GM18861 (cell line): ENCODE measurements at regions not wholly inside any gene's neighbourhood (a gene's known extent, or its start where the extent isn't known, plus 50 kb on each side); places are given as distances from the start of the nearest gene placed in this dataset.
"Not testable (repeated sequence)": the region's sequence is repeated elsewhere in the genome, so short reads cannot be mapped to it uniquely, and the experiment has no call there.

Source experiments
- ATAC-seq: cut with Tn5 transposase; IDR thresholded peaks from one replicate; pipeline ENCODE4 v1.9.1; 2021; ENCODE audit not compliant: unreplicated experiment

GRCh38 chr18:29779096-29779495 lies 1263.4 kb downstream of the DSC3 start:
- no peak for ATAC-seq

DNA sequence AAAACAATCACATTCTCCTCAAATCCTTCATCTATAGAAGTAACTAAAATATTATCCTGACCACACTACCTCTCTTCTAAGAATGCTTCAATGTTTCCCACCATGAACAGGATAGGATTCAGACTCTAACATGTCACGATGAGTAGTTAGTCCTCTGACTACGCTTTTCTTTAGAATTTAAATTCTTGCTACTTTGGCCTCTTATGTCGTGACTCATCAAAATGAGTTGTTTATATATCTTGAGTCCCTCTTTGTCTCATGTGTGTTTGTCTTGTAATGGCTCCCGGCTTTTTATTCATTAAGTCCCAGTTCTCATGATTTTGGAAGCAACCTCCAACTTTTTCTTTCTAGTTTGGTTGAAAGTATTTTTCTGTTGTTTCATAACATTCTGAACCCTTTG lies 1289.2 kb downstream of the DSC3 start:
- no peak for ATAC-seq

GRCh38 chr18:29749704-29750103 lies 1292.8 kb downstream of the DSC3 start:
- ATAC-seq: no peak

DNA sequence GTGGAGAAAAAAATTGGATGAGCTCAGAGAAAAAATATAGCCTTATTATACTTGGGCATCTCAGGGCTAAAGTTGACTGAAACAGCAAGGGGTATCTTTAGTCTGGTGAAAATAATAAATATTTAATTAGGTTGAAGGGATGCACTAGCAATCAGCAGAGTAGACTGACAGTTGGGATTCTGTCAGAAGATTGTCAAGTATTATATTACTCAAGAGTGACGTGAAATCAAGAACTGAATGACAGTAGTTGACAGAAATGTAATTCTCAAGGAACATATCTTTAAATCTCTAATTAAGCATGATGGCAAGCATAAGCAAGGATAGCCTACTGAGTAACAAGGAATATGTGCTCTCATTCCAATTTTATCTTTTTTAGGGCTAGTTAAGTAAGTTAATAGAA lies 1301.1 kb downstream of the DSC3 start:
- no peak for ATAC-seq

- ATAC-seq: no peak
These were observed 1304.9 kb downstream of the DSC3 start for GRCh38 chr18:29737620-29738019.

GRCh38 chr18:29737190-29737589 lies 1305.4 kb downstream of the DSC3 start:
- ATAC-seq: no peak

DNA sequence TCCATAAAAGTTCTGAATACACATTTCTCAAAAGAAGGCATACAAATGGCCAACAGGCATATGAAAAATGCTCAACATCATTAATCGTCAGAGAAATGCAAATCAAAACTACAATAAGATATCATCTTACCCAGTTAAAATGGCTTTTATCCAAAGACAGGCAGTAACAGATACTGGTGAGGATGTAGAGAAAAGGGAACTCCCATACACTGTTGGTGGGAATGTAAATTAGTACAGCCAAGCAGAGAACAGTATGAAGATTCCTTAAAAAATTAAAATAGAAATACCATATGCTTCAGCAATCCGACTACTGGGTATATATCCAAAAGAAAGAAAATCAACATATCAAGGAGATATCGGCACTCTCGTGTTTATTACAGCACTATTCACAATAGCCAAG lies 1312.5 kb downstream of the DSC3 start:
- no peak for ATAC-seq

GRCh38 chr18:29726646-29727045 lies 1315.9 kb downstream of the DSC3 start:
- ATAC-seq: no peak

DNA sequence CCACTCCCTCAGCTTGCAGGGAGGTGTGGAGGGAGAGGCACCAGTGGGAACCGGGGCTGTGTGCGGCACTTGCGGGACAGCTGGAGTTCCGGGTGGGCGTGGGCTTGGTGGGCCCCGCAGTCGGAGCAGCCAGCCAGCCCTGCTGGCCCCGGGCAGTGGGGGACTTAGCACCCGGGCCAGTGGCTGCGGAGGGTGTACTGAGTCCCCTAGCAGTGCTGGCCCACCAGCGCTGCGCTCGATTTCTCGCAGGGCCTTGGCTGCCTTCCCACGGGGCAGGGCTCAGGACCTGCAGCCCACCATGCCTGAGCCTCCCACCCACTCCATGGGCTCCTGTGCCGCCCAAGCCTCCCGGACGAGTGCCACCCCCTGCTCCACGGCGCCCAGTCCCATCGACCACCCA lies 1319.1 kb downstream of the DSC3 start:
- ATAC-seq: not testable (repeated sequence)

DNA sequence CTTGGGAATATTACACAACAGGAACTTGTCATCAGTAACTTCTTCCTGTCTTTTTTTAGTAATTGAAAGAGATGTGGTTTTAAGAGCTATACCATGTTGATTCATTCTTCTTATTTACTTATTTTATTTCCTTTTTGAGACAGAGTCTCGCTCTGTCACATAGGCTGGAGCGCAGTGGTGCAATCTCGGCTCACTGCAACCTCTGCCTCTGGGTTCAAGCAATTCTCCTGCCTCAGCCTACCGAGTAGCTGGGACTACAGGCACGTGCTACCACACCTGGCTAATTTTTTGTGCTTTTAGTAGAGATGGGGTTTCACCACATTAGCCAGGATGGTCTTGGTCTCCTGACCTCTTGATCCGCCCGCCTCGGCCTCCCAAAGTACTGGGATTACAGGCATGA lies 1326.6 kb downstream of the DSC3 start:
- ATAC-seq: not testable (repeated sequence)

DNA sequence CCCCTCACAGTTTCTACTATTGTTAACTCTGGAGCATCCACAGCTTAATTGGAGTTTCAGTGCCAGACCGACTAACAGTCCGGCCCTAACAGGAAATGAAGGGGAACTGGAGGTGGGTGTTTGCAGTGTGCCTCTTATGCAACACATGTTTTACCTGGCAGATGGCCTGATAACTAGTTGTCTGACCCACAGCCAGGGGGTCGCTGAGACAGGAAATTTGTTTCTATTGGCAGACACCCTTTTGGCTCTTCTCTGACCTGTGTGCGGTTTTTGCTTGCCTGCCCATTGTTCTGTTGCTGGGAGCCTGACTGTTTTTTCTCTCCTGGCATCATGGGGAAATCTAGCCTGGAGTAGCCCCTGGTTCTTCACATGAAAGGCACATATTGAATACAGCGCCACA lies 1329.8 kb downstream of the DSC3 start:
- ATAC-seq: no peak

GRCh38 chr18:29711932-29712331 lies 1330.6 kb downstream of the DSC3 start:
- no peak for ATAC-seq

- no peak for ATAC-seq
These were observed 1349.2 kb downstream of the DSC3 start for GRCh38 chr18:29693334-29693733.

GRCh38 chr18:29681578-29681977 lies 1361.0 kb downstream of the DSC3 start:
- ATAC-seq: no peak

DNA sequence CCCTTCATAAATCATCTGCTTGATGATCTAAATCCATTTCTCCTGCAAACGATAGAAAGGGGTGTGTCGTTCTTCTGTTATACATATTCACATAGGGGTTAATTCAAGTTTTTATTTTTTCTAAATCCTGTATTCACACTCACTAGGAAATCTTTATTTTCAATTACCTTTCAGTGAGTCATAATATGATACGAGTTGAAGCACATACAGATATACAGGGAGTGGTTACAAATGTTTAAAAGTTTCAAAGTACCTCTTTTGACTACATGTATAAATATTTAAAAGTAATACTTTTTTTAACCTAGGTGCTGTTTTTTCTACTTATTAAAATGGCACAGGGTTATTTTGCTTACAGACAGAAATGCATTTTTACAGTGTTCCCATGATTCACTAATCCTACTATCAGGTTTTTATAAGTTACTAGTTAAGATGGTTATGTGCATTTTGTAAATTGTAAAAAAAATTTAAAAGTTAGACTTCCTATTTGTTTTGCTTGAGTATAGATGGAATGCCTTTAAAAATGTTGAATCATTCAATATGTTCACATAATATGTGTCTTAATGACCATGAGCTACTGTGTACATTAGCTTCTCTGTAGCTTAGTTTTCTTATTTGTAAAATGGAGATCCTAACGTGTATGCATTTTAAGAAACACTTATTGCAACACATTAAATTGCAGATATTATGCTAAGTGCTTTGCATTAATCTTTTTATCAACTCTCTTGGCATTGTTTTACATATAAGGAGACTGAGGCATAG lies 1378.1 kb downstream of the DSC3 start:
- no peak for ATAC-seq

GRCh38 chr18:29661924-29662323 lies 1380.6 kb downstream of the DSC3 start:
- no peak for ATAC-seq

DNA sequence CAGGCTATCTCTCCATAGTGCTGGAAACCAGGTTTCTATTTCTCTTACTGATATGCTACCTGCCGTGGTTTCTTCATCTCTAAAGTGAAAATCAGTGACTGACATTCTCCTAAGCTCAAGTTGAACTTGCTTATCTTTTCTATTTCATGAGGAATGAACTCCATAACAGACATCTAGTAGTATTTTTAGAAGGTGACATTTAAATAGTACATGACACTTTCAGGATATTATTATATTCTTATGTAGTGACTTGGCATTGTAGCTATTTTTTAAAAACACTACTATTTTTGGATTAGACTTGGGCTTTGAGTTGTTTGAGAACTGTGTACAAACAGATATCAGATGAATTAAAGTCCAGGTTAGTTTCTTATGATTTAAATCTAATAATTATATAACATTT lies 1381.8 kb downstream of the DSC3 start:
- no peak for ATAC-seq

- no peak for ATAC-seq
These were observed 1388.8 kb downstream of the DSC3 start for GRCh38 chr18:29653671-29654215.

GRCh38 chr18:29652797-29653196 lies 1389.7 kb downstream of the DSC3 start:
- ATAC-seq: no peak

DNA sequence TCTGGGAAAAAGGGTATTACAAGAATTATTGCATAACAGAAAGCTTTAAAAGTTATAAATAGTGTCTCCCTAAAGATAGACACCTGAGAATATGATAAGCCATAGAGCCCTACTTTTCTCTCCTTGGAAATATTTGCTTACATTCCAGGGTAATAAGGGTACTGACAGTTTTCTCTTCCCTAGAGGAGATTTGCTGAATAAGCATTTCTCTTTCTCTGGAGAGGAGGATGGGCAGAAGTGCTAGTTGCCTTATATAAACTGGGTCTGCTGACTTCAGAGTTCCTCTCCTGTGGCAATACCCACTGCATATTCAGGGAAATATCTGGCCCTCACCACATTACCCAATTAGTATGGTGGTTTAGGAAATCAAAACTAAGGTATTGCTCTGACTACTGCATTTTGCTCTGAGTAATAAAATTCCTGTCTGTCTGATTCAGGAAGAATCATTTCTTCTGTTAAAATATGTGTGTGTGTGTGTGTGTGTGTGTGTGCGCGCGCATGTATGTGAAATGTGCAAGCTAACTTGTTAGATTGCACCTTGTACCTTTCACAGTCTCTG lies 1391.3 kb downstream of the DSC3 start:
- ATAC-seq: no peak

- no peak for ATAC-seq
These were observed 1393.7 kb downstream of the DSC3 start for GRCh38 chr18:29648891-29649290.

DNA sequence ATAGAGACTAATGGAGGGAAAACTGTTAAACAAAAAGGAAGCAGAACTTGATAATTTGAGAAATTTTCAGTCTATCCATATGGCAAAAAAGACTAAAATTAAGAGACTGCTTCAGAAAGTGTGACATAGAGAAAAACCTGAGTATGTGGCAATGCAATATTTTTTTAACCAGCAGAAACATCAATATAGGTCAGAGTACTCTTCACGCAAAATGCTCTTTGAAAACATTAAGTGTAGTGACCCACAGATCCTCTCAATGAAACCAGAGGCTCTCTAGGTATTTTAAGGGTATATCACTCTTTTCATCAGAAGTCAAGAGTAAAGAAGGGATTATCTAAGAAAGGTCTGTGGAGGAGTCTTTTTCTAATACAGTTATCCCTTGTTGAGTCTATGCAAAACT lies 1394.8 kb downstream of the DSC3 start:
- no peak for ATAC-seq

DNA sequence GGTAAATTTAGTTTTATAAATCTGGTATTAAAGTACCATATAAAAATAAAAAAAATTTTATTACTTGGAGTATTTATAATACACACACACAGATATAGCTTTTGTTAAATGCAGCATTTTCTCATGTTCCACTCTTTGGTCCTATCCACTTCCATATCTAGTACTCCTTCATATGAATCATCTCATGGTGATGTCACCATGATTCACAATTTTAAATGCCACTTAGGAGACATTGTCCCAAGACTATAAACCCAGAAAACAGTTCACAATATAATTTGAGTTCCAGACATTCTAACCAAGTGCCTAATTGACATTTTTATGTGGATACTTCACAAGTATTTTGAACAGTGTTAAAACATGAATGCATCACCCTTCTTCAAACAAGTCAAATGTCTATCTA lies 1398.3 kb downstream of the DSC3 start:
- no peak for ATAC-seq
